Right lobe of liver (tissue), 6 donors: ENCODE measurements at regions not wholly inside any gene's neighbourhood (a gene's known extent, or its start where the extent isn't known, plus 50 kb on each side); places are given as distances from the start of the nearest gene placed in this dataset.

Experiments
- ATAC-seq, 4 donors: fragments of 200-7000 bp; cut with Tn5 transposase; one replicate each; pipeline ENCODE4 v1.9.1; 2020; ENCODE audit warnings: mild to moderate bottlenecking in 4 of 4, moderate library complexity in 4 of 4
- DNase-seq, 3 donors: peaks; one replicate each; pipeline ENCODE4 v3.0.0-alpha.2; 2020
- H3K27ac ChIP-seq, 3 donors: fragments of 200-600 bp; one replicate each; pipeline ENCODE4 v1.8.0; 2022
- H3K27me3 ChIP-seq, 2 donors: fragments of 200-600 bp; one replicate each; pipeline ENCODE4 v1.8.0; 2022
- H3K36me3 ChIP-seq, 4 donors: fragments of 200-600 bp; sonication (generic) in 1 of 4; one replicate each; pipeline versions ENCODE4 v1.5.1 to v1.8.0; 2017 to 2022; ENCODE audit warnings: control low read depth in 1 of 4
- H3K4me1 ChIP-seq, 4 donors: fragments of 200-600 bp; sonication (generic) in 1 of 4; one replicate each; pipeline versions ENCODE4 v1.5.1 to v1.8.0; 2017 to 2022; ENCODE audit warnings: control low read depth in 1 of 4
- H3K4me3 ChIP-seq, 3 donors: fragments of 200-600 bp; one replicate each; pipeline ENCODE4 v1.8.0; 2022
- H3K9me3 ChIP-seq, 4 donors: fragments of 200-600 bp; sonication (generic) in 1 of 4; one replicate each; pipeline versions ENCODE4 v1.5.1 to v1.8.0; 2017 to 2022; ENCODE audit warnings: control low read depth in 1 of 4
- POLR2A ChIP-seq: fragments of 450-650 bp; IDR thresholded peaks from one replicate; pipeline ENCODE4 v1.6.1; 2017; ENCODE audit warnings: antibody characterized with exemption, mild to moderate bottlenecking
- WGBS: methylation state at CpG from one replicate; pipeline ENCODE4 v1.1.6; 2018; ENCODE audit warnings: low coverage, low lambda C conversion rate; ENCODE audit not compliant: insufficient coverage; ENCODE audit errors: missing lambda C conversion rate; 5-methylcytosine and 5-hydroxymethylcytosine counted together
- intact Hi-C, 2 donors: fragments of 100-400 bp; cut with DNase I; formaldehyde crosslinking; loops; one replicate each; pipeline versions ENCODE4 v1.11.2 to v1.14.1; 2022
- TF ChIP-seq, protein P1 (sequence below), 4 donors: fragments of 200-600 bp in 3 of 4; fragments of 450-650 bp in 1 of 4; IDR thresholded peaks; one replicate each; pipeline versions ENCODE4 v1.5.1 to v1.8.0; 2016 to 2022; ENCODE audit warnings: antibody characterized with exemption in 4 of 4, mild to moderate bottlenecking in 2 of 4
- donor health status: DM: no; HTN: yes; CAD: no.
- donor health status: DM: no; HTN: no; CAD: no.
- donor health status: DM: no; HTN: no; CAD: no.
- donor health status: DM: no; HTN: yes; CAD: no.
- donor health status: DM: no; HTN: yes; CAD: no.

DNA sequence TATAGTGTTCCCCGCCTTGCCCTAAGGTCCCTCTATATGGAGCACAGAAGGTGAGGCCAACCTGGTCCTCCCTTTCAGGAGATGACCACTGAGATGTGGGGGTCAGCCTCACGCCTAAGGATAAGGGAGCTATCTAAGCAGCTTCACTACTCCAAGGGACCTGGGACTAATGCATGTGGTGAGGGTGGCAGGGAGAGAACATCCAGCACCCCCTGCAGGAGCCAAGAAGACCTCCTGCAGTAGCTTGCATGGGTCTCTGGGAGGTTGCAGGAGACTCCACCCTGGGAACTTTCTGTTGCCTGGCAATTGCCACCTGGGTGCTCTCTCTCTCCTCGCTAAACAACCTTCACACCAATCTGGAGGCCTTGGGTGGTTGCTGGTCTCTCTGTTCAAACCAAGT lies 93.0 kb upstream of the KLHL29 start:
- WGBS: 95% methylated on average over 2 of the region's 3 CpGs
- ATAC-seq: peak in 2 of 4 donors; percentile 25 to 53
- H3K9me3 ChIP-seq: no peaks in the 10 kb centered on the region
- no peaks in the 10 kb centered on the region for H3K27me3 ChIP-seq
- no peak for TF ChIP-seq POLR2A
- TF ChIP-seq, protein P1, sequence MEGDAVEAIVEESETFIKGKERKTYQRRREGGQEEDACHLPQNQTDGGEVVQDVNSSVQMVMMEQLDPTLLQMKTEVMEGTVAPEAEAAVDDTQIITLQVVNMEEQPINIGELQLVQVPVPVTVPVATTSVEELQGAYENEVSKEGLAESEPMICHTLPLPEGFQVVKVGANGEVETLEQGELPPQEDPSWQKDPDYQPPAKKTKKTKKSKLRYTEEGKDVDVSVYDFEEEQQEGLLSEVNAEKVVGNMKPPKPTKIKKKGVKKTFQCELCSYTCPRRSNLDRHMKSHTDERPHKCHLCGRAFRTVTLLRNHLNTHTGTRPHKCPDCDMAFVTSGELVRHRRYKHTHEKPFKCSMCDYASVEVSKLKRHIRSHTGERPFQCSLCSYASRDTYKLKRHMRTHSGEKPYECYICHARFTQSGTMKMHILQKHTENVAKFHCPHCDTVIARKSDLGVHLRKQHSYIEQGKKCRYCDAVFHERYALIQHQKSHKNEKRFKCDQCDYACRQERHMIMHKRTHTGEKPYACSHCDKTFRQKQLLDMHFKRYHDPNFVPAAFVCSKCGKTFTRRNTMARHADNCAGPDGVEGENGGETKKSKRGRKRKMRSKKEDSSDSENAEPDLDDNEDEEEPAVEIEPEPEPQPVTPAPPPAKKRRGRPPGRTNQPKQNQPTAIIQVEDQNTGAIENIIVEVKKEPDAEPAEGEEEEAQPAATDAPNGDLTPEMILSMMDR (IDR thresholded peaks at IDR 0.05): peak in 1 of 4 donors; percentile 27
- no peaks in the 10 kb centered on the region for H3K36me3 ChIP-seq
- no peak overlapping the region for H3K4me3 ChIP-seq
- peaks cover 0 to 10% (median 0%) of the 10 kb centered on the region in 4 donors for H3K4me1 ChIP-seq
- intact Hi-C loops: no loop called here
- no peak overlapping the region for H3K27ac ChIP-seq
- DNase-seq: no peak

DNA sequence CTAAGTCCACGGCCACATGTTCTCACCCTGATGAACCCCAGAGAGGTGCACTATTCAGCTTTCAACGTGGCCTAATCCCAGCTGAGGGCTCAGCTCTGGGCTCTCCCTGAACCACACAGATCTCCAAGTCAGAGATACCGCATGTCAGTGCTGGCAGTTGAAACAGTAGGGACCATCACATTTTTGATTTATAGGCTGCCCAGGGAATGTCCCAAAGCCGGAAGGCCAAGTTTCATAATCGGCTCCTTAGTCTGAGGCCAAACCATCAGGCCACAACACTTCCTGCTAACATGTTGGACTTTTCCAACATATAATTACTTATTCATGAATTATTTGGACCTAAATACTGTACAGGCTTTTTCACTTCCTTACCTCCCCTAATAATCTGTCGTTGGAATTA lies 91.9 kb upstream of the KLHL29 start:
- Histone ChIP-seq H3K36me3 (no peaks in the 10 kb centered on the region), H3K9me3 (no peaks in the 10 kb centered on the region), H3K4me1 (peaks cover 0 to 10% (median 0%) of the 10 kb centered on the region in 4 donors), H3K4me3 (no peak overlapping the region), H3K27ac (no peak overlapping the region), H3K27me3 (no peaks in the 10 kb centered on the region)
- intact Hi-C loops: no loop called here
- WGBS: 20% methylated on average over 6 of the region's 6 CpGs
- peak in 2 of 3 donors; percentile 37 to 55 for DNase-seq
- ATAC-seq: peak; percentile 32 to 90 (median 64)
- TF ChIP-seq, protein P1 (IDR thresholded peaks at IDR 0.05): no peak
- no peak for TF ChIP-seq POLR2A

DNA sequence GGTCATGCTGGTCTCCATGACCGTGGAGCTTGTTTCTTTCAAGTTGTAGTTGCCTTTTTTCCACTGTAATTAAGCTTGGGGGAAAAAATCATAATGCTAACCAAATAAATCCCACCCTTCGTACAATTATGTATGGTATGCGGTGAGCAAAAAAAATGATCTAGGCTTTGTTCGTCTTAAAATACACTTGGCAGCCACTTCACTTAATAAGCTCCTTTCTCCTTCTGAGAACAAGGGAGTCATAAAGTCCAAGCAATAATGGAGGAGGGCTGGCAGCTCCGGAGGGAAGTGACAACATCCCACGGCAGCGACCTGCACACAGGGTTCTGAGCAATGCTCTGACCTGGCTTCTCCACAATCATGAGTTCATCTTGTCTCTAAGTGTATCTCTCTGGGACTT lies 91.2 kb upstream of the KLHL29 start:
- ATAC-seq (no peak), DNase-seq (no peak)
- H3K9me3 ChIP-seq: no peaks in the 10 kb centered on the region
- no peaks in the 10 kb centered on the region for H3K36me3 ChIP-seq
- no peak overlapping the region for H3K27ac ChIP-seq
- TF ChIP-seq, protein P1 (IDR thresholded peaks at IDR 0.05): no peak
- no peak for TF ChIP-seq POLR2A
- WGBS: 58% methylated on average over 7 of the region's 7 CpGs
- no peaks in the 10 kb centered on the region for H3K27me3 ChIP-seq
- intact Hi-C loops: no loop called here
- no peak overlapping the region for H3K4me3 ChIP-seq
- peaks cover 0 to 10% (median 0%) of the 10 kb centered on the region in 4 donors for H3K4me1 ChIP-seq

DNA sequence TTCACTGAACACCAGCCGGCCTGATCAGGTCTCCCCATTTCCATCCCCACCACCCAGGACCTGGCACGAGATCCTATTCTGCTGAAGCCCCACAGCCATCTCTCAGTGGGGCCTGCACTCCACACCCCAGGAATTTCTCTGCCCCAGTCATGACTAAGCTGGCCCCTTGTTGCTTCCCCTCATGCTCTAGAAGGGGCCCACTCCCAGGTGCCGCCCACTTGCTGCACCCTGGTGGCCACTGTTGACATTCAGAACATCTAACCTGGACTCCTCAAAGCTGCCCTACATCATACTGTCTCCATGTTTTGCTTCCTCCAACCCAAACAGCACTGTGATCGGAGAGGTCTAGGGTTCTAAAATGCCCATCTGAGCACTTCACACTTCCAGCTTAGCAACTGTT lies 90.7 kb upstream of the KLHL29 start:
- WGBS: 71% methylated on average over 4 of the region's 4 CpGs
- ATAC-seq: peak in 1 of 4 donors; percentile 28
- H3K4me3 ChIP-seq: no peak overlapping the region
- no peaks in the 10 kb centered on the region for H3K9me3 ChIP-seq
- H3K36me3 ChIP-seq: no peaks in the 10 kb centered on the region
- no peak for TF ChIP-seq POLR2A
- TF ChIP-seq, protein P1 (IDR thresholded peaks at IDR 0.05): peak in 1 of 4 donors; percentile 21
- no peak overlapping the region for H3K27ac ChIP-seq
- intact Hi-C loops: no loop called here
- no peak for DNase-seq
- H3K27me3 ChIP-seq: no peaks in the 10 kb centered on the region
- H3K4me1 ChIP-seq: peaks cover 0 to 10% (median 0%) of the 10 kb centered on the region in 4 donors

DNA sequence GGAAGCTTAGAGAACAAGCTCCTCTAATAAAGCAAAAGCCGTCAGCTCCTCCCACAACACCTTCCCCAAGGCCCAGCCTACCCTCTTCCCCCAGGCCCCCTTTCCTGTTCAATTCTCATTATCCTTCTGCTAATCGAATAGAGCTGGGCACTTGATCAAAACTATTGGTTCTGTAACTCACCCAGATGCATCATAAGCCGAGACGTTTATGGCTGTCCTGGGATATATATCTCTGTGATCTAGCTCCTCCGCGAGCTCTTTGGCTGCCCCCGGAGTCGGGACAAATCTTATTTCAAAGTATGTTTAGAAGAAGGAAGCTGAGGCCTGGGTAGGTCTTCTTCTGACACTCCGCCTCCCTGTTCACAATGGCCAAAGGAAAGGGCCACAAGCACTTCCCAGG lies 88.3 kb upstream of the KLHL29 start:
- ATAC-seq: no peak
- 82% methylated on average over 9 of the region's 9 CpGs for WGBS

More for the DNA sequence above, 88.3 kb upstream of the KLHL29 start:
- TF ChIP-seq, protein P1 (IDR thresholded peaks at IDR 0.05): no peak
- no peak for TF ChIP-seq POLR2A
- no peak overlapping the region for H3K27ac ChIP-seq
- no peaks in the 10 kb centered on the region for H3K27me3 ChIP-seq
- no peaks in the 10 kb centered on the region for H3K9me3 ChIP-seq
- no peaks in the 10 kb centered on the region for H3K36me3 ChIP-seq
- intact Hi-C loops: no loop called here
- H3K4me1 ChIP-seq: peaks cover 0 to 3% (median 0%) of the 10 kb centered on the region in 4 donors
- no peak for DNase-seq
- no peak overlapping the region for H3K4me3 ChIP-seq
